ENCODE measurements at regions not wholly inside any gene's neighbourhood (a gene's known extent, or its start where the extent isn't known, plus 50 kb on each side); places are given as distances from the start of the nearest gene placed in this dataset.
"Not testable (repeated sequence)": the region's sequence is repeated elsewhere in the genome, so short reads cannot be mapped to it uniquely, and the experiment has no call there.

GRCh38 chr4:28073860-28074555 is 1213.4 kb downstream of the STIM2 start:
- DNase-seq (ENCODE audit: low read depth) = no peak
- peak; percentile 18 for TF ChIP-seq CTCF (conservative IDR thresholded peaks at IDR 0.05; ENCODE audit: control insufficient read depth, insufficient read depth, low read depth, low read length)

DNA sequence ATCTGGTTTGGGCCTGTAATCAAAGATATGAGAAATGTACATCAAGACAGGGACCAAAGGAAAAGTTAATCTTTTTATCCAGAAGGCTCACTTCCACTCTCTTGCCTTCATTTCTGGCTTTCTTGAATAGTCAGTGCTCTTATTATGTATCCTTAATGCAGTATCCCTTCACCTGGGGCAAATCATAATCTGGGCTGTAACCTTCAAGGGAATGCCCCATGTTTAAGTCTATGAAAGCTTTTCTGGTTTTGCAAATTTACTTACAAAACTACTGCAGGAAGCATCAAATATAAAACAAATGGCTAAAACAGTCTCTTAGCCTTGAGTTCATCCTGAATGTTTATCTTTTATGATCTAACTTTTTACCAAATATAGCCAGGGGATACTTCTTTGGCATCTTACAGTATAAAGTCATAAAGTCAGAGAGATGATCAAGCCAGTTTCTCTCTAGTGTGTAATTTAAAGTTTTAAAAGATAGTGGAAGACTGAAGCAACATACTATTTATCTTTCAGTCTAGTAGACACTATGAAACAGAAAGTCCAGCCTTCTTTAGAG is 1214.8 kb downstream of the STIM2 start:
- no peak overlapping the region for H3K4me3 ChIP-seq (ENCODE audit: control insufficient read depth, low read depth, low read length)
- no peak for DNase-seq (ENCODE audit: low read depth)
- no peak for TF ChIP-seq CTCF (conservative IDR thresholded peaks at IDR 0.05; ENCODE audit: control insufficient read depth, insufficient read depth, low read depth, low read length)

More at GRCh38 chr4:28073860-28074555, 1213.4 kb downstream of the STIM2 start:
- no peak overlapping the region for H3K4me3 ChIP-seq (ENCODE audit: control insufficient read depth, low read depth, low read length)

- DNase-seq (ENCODE audit: low read depth); H3K4me3 ChIP-seq (ENCODE audit: control insufficient read depth, low read depth, low read length): not testable (repeated sequence)
These were observed 1216.6 kb downstream of the STIM2 start for GRCh38 chr4:28077203-28077602.

GRCh38 chr4:28082686-28083390 is 1222.2 kb downstream of the STIM2 start:
- H3K4me3 ChIP-seq (ENCODE audit: control insufficient read depth, low read depth, low read length) = no peak overlapping the region
- TF ChIP-seq CTCF (conservative IDR thresholded peaks at IDR 0.05; ENCODE audit: control insufficient read depth, insufficient read depth, low read depth, low read length) = no peak
- peak; percentile 57 for DNase-seq (ENCODE audit: low read depth)

DNA sequence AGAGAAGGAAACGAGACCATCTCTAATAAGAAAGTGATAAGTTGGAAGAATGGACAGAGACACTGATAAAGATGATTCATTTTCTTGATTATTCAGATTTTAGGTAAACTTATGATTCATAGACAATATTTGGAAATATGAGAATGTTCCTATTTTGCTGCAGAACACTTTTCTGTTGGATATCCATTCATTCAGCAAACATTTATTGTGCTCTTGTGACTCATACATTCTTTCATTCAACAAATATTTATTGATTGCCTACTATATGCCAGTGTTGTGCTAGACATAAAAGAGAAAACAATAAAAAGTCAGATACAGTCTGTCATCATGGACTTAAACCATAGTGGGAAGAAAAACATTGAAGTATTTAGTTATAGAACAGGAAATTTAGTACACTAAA is 1232.0 kb downstream of the STIM2 start:
- no peak for DNase-seq (ENCODE audit: low read depth)
- no peak for TF ChIP-seq CTCF (conservative IDR thresholded peaks at IDR 0.05; ENCODE audit: control insufficient read depth, insufficient read depth, low read depth, low read length)
- H3K4me3 ChIP-seq (ENCODE audit: control insufficient read depth, low read depth, low read length) = no peak overlapping the region

- DNase-seq (ENCODE audit: low read depth) = no peak
These were observed 1232.4 kb downstream of the STIM2 start for GRCh38 chr4:28093071-28093470.

More at GRCh38 chr4:28093071-28093470, 1232.4 kb downstream of the STIM2 start:
- H3K4me3 ChIP-seq (ENCODE audit: control insufficient read depth, low read depth, low read length) = no peak overlapping the region
- TF ChIP-seq CTCF (conservative IDR thresholded peaks at IDR 0.05; ENCODE audit: control insufficient read depth, insufficient read depth, low read depth, low read length) = no peak

All from fibroblast of mammary gland (primary cell).